D341Med (cell line): ENCODE measurements at regions not wholly inside any gene's neighbourhood (a gene's known extent, or its start where the extent isn't known, plus 50 kb on each side); places are given as distances from the start of the nearest gene placed in this dataset.

Experiments used
- DNase-seq: peaks from one replicate; pipeline ENCODE4 v3.0.0; 2012; ENCODE audit warnings: low spot score

GRCh38 chr19:16022681-16023080 lies 53.6 kb upstream of the TPM4 start:
- DNase-seq: peak; percentile 17

- peak; percentile 18 for DNase-seq
Observed at GRCh38 chr19:16023146-16023915, 53.0 kb upstream of the TPM4 start.

- peak; percentile 20 for DNase-seq
Observed at GRCh38 chr19:16024266-16025107, 51.8 kb upstream of the TPM4 start.

GRCh38 chr19:16025108-16026101 lies 50.9 kb upstream of the TPM4 start:
- peak; percentile 56 for DNase-seq

- peak; percentile 26 for DNase-seq
Observed at GRCh38 chr19:16026131-16026530, 50.2 kb upstream of the TPM4 start.
